ENCODE measurements at regions not wholly inside any gene's neighbourhood (a gene's known extent, or its start where the extent isn't known, plus 50 kb on each side); places are given as distances from the start of the nearest gene placed in this dataset.

DNA sequence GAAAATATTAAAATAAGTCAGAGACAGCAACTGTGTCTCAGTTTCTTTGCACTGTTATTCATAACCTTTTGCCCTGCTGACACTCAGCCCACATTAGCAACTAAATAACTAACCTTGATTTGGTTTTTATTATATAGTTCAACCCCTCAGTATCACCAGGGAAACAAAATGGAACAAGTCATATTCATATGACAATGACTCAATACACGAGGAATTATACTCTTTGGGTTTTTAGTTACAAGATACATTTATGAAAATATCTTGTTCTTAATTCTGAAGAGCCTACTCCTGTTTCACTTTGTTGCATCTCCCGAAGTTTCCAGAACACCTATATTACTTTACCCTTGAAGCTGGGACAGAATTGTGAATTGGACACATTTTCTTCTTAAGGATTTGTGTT is 845.4 kb downstream of the EFNA5 start:
- TF ChIP-seq, protein P1, sequence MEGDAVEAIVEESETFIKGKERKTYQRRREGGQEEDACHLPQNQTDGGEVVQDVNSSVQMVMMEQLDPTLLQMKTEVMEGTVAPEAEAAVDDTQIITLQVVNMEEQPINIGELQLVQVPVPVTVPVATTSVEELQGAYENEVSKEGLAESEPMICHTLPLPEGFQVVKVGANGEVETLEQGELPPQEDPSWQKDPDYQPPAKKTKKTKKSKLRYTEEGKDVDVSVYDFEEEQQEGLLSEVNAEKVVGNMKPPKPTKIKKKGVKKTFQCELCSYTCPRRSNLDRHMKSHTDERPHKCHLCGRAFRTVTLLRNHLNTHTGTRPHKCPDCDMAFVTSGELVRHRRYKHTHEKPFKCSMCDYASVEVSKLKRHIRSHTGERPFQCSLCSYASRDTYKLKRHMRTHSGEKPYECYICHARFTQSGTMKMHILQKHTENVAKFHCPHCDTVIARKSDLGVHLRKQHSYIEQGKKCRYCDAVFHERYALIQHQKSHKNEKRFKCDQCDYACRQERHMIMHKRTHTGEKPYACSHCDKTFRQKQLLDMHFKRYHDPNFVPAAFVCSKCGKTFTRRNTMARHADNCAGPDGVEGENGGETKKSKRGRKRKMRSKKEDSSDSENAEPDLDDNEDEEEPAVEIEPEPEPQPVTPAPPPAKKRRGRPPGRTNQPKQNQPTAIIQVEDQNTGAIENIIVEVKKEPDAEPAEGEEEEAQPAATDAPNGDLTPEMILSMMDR (IDR thresholded peaks at IDR 0.05), result no peak
- TF ChIP-seq POLR2A (IDR thresholded peaks at IDR 0.05), result no peak
